Astrocyte (in vitro differentiated cells and primary cell): ENCODE measurements at regions not wholly inside any gene's neighbourhood (a gene's known extent, or its start where the extent isn't known, plus 50 kb on each side); places are given as distances from the start of the nearest gene placed in this dataset.

Experiments
- DNase-seq: peaks from one replicate; pipeline ENCODE4 v3.0.0-alpha.2; 2010; ENCODE audit warnings: low read depth
- FAIRE-seq: peaks from 2 replicates; lab custom pipeline; 2011; peaks lifted over from hg19 to GRCh38; lab: Jason Lieb, UNC
- H2AFZ ChIP-seq: 2 replicates; pipeline ENCODE4 v1.6.0; 2012; ENCODE audit warnings: low read depth, low read length, inconsistent platforms
- H3K27ac ChIP-seq: 2 replicates; pipeline ENCODE4 v1.5.1; 2011; ENCODE audit warnings: low read depth, low read length, inconsistent platforms
- H3K27me3 ChIP-seq: 2 replicates; pipeline ENCODE4 v1.6.0; 2011; ENCODE audit warnings: low read length, inconsistent platforms; ENCODE audit not compliant: insufficient read depth
- H3K36me3 ChIP-seq: 2 replicates; pipeline ENCODE4 v1.5.1; 2011; ENCODE audit warnings: low read length, inconsistent platforms; ENCODE audit not compliant: insufficient read depth
- H3K4me1 ChIP-seq: 2 replicates; pipeline ENCODE4 v1.5.1; 2011; ENCODE audit warnings: low read length, inconsistent platforms; ENCODE audit not compliant: insufficient read depth
- H3K4me2 ChIP-seq: 2 replicates; pipeline ENCODE4 v1.6.0; 2012; ENCODE audit warnings: low read length, inconsistent platforms
- H3K4me3 ChIP-seq: 2 replicates; pipeline ENCODE4 v1.5.1; 2011; ENCODE audit warnings: low read depth, mild to moderate bottlenecking, low read length, inconsistent platforms; ENCODE audit not compliant: insufficient read depth
- H3K79me2 ChIP-seq: 2 replicates; pipeline ENCODE4 v1.6.0; 2012; ENCODE audit warnings: mild to moderate bottlenecking, low read length, inconsistent platforms; ENCODE audit not compliant: insufficient read depth
- H3K9ac ChIP-seq: 2 replicates; pipeline ENCODE4 v1.6.0; 2012; ENCODE audit warnings: mild to moderate bottlenecking, low read length, inconsistent platforms
- H3K9me3 ChIP-seq: 2 replicates; pipeline ENCODE4 v1.5.1; 2012; ENCODE audit warnings: low read depth, mild to moderate bottlenecking, low read length, inconsistent platforms; ENCODE audit not compliant: insufficient read depth
- H4K20me1 ChIP-seq: 2 replicates; pipeline ENCODE4 v1.6.0; 2012; ENCODE audit warnings: low read length, inconsistent platforms; ENCODE audit not compliant: insufficient read depth
- H3K27ac Mint-ChIP-seq: one replicate; pipeline ENCODE4 v1.8.0; 2021; ENCODE audit warnings: mild to moderate bottlenecking, mixed read lengths; ENCODE audit not compliant: unreplicated experiment
- H3K27me3 Mint-ChIP-seq: one replicate; pipeline ENCODE4 v1.8.0; 2021; ENCODE audit warnings: low read depth, mixed read lengths; ENCODE audit not compliant: unreplicated experiment
- H3K36me3 Mint-ChIP-seq: one replicate; pipeline ENCODE4 v1.8.0; 2021; ENCODE audit warnings: low read depth, mixed read lengths; ENCODE audit not compliant: unreplicated experiment
- H3K4me1 Mint-ChIP-seq: one replicate; pipeline ENCODE4 v1.8.0; 2021; ENCODE audit warnings: low read depth, mixed read lengths; ENCODE audit not compliant: unreplicated experiment
- H3K4me3 Mint-ChIP-seq: one replicate; pipeline ENCODE4 v1.8.0; 2021; ENCODE audit warnings: mild to moderate bottlenecking, moderate library complexity, mixed read lengths; ENCODE audit not compliant: unreplicated experiment
- H3K9me3 Mint-ChIP-seq: one replicate; pipeline ENCODE4 v1.8.0; 2021; ENCODE audit warnings: mild to moderate bottlenecking, mixed read lengths; ENCODE audit not compliant: unreplicated experiment
- EZH2 ChIP-seq: IDR thresholded peaks from 2 replicates; pipeline ENCODE4 v1.6.1; 2012; ENCODE audit warnings: mild to moderate bottlenecking, low read length, inconsistent platforms; ENCODE audit not compliant: insufficient read depth
- TF ChIP-seq, protein P1 (sequence below): IDR thresholded peaks from 2 replicates; pipeline ENCODE4 v1.5.1; 2011; ENCODE audit warnings: low read depth, mild to moderate bottlenecking, inconsistent platforms, low read length, moderate library complexity; ENCODE audit not compliant: insufficient read depth

DNA sequence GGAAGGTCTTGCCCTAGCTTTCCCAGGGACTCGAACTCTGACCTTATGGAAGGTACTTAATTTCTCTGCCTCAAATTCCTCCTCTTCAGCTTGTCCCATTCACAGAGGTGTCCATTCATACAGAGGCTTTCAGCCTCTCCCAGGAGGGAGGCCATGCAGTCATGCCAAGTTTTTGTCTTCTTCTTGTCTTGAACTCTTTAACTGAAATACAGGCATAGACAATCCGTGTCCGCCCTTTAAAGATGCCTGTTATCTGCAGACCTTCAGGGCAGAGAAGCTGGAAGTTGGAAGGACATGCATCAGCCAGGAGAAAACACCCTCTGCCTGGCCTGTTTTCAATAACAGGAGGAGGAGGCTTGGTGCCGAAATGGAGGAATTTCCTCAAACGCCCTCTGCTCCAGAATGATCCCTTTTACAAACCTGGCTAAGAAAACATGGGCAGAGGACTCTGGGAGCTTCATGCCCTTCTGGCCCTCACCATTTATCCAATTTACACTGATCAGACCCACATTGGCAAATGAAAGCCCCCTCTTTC, 308.3 kb downstream of the MYCN start:
- Histone ChIP-seq H3K79me2 (no peaks in the 10 kb centered on the region), H3K36me3 (no peaks in the 10 kb centered on the region), H4K20me1 (no peaks in the 10 kb centered on the region), H3K4me3 (no peak overlapping the region), H3K4me2 (no peak overlapping the region), H3K27ac (no peak overlapping the region), H3K27me3 (no peaks in the 10 kb centered on the region), H3K9me3 (peaks cover 10% of the 10 kb centered on the region), H3K4me1 (no peaks in the 10 kb centered on the region), H3K9ac (no peak overlapping the region), H2AFZ (no peak overlapping the region)
- no peak for TF ChIP-seq EZH2
- TF ChIP-seq, protein P1, sequence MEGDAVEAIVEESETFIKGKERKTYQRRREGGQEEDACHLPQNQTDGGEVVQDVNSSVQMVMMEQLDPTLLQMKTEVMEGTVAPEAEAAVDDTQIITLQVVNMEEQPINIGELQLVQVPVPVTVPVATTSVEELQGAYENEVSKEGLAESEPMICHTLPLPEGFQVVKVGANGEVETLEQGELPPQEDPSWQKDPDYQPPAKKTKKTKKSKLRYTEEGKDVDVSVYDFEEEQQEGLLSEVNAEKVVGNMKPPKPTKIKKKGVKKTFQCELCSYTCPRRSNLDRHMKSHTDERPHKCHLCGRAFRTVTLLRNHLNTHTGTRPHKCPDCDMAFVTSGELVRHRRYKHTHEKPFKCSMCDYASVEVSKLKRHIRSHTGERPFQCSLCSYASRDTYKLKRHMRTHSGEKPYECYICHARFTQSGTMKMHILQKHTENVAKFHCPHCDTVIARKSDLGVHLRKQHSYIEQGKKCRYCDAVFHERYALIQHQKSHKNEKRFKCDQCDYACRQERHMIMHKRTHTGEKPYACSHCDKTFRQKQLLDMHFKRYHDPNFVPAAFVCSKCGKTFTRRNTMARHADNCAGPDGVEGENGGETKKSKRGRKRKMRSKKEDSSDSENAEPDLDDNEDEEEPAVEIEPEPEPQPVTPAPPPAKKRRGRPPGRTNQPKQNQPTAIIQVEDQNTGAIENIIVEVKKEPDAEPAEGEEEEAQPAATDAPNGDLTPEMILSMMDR, result no peak
- Mint-ChIP-seq H3K27me3 (peaks cover 38% of the 10 kb centered on the region), H3K9me3 (no peaks in the 10 kb centered on the region), H3K4me1 (no peaks in the 10 kb centered on the region), H3K4me3 (no peak overlapping the region), H3K36me3 (no peaks in the 10 kb centered on the region), H3K27ac (no peak overlapping the region)
- DNase-seq (no peak), FAIRE-seq (no peak)

DNA sequence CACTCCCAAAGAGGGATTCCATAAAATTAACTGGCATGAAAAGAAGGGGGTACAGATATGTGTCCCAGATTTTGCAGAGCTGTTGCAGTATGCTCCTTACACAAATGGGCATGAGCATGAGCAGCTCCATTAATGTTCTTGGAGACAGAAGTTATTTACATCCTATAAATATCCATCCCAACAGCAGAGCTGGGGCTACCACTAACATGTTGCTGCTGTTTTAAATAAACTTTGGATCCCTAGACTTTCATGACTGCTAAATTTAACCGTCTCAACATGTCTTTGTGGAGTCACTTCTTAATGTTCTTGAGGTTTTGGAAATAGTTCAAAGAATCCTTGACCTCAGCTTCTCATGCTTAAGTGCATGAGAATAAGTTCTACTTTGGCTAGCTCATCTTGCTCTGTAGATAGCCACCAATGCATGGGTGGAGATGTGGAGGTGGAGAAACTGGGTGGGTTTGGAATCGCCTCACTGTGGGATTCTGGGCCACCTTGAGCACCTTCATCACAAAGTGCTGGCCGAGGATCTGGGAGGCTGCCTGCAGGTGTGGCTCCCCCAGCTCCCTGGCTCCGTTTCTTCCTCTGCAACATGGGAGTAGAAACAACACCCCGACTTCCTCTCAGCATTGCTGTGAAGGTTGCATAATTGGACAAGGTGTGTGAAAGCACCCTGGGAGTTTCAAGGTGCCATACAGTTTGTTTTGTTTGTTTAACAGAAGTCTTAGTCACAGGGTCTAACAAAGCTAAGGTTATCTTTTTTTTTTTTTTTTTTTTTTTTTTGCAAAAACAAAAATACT, 307.2 kb downstream of the MYCN start:
- no peaks in the 10 kb centered on the region for H3K9me3 Mint-ChIP-seq
- no peaks in the 10 kb centered on the region for H3K4me1 ChIP-seq

More for the DNA sequence above, 307.2 kb downstream of the MYCN start:
- no peak for FAIRE-seq
- Histone ChIP-seq H3K4me3 (no peak overlapping the region), H3K9ac (no peak overlapping the region), H2AFZ (no peak overlapping the region), H3K79me2 (no peaks in the 10 kb centered on the region), H4K20me1 (no peaks in the 10 kb centered on the region), H3K27me3 (no peaks in the 10 kb centered on the region), H3K27ac (no peak overlapping the region), H3K9me3 (peaks cover 10% of the 10 kb centered on the region), H3K36me3 (no peaks in the 10 kb centered on the region), H3K4me2 (no peak overlapping the region)
- no peaks in the 10 kb centered on the region for H3K4me1 Mint-ChIP-seq
- no peak for DNase-seq
- no peak overlapping the region for H3K27ac Mint-ChIP-seq
- no peak for TF ChIP-seq EZH2
- TF ChIP-seq, protein P1, result no peak
- peaks cover 42% of the 10 kb centered on the region for H3K27me3 Mint-ChIP-seq
- no peaks in the 10 kb centered on the region for H3K36me3 Mint-ChIP-seq
- no peak overlapping the region for H3K4me3 Mint-ChIP-seq
